GM12873 (cell line): ENCODE measurements at regions not wholly inside any gene's neighbourhood (a gene's known extent, or its start where the extent isn't known, plus 50 kb on each side); places are given as distances from the start of the nearest gene placed in this dataset.

Experiments
- TF ChIP-seq, protein P1 (sequence below): IDR thresholded peaks from 2 replicates; pipeline ENCODE4 v1.5.1; 2012; ENCODE audit warnings: low read depth, mild to moderate bottlenecking, moderate library complexity, low read length, control low read depth; ENCODE audit not compliant: insufficient read depth; ENCODE audit errors: missing control alignments

DNA sequence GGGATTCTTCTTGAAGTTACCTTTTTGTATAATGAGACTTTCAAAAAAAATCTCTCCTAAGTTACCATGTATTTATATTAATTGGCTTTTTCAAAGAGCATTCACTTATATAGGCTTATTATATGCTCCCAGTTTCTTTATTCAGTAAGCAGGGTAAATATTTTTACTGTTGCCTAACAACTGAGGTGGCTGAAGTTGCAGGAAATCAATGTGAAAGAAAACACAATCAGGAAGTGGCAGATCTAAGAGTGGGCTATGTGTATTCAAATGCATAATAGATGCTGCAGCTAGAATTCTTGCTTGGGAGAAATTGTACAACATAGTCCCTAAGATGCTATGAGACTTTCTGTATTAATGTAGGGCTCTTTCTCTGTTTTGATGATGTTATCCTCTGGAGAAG is 606.9 kb downstream of the NUF2 start:
- TF ChIP-seq, protein P1, sequence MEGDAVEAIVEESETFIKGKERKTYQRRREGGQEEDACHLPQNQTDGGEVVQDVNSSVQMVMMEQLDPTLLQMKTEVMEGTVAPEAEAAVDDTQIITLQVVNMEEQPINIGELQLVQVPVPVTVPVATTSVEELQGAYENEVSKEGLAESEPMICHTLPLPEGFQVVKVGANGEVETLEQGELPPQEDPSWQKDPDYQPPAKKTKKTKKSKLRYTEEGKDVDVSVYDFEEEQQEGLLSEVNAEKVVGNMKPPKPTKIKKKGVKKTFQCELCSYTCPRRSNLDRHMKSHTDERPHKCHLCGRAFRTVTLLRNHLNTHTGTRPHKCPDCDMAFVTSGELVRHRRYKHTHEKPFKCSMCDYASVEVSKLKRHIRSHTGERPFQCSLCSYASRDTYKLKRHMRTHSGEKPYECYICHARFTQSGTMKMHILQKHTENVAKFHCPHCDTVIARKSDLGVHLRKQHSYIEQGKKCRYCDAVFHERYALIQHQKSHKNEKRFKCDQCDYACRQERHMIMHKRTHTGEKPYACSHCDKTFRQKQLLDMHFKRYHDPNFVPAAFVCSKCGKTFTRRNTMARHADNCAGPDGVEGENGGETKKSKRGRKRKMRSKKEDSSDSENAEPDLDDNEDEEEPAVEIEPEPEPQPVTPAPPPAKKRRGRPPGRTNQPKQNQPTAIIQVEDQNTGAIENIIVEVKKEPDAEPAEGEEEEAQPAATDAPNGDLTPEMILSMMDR, result no peak

DNA sequence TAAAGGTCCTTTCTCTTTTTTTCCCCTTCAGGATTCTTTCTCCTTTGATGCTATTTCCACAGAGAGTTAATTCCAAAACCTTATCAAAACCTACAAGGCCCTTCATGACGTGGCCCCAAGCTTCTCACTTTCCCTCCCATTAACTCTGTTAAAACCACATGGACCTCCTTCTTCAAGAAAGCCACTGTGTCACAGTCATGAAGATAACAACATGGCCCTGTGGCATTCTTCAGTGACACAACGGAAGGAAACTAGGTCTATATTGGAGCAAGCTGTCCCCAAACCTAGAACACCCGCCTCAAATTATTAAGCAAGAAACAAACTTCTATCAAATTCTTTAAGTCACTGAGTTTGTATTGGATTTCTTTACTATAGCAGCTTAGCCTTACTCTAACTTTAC is 611.1 kb downstream of the NUF2 start:
- TF ChIP-seq, protein P1, result no peak

DNA sequence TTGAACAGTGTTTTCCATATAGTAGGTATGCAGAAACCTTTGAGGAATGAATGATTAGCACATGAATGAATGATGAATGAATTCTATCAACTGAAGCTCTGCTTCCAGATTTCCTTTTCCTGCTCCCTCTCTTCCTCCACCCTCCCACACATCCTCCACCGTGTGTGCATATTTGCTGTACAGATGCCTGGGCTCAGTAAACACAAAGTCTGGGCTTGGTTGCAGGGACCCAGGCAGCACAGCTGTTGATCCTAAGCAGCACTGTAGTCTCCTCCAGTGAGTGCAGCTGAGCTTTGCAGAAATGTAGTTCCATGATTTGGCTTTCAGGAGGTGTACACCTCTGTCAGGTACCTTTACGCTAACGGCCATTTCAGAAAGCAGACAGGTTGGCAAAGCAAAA is 611.7 kb downstream of the NUF2 start:
- TF ChIP-seq, protein P1, result no peak

DNA sequence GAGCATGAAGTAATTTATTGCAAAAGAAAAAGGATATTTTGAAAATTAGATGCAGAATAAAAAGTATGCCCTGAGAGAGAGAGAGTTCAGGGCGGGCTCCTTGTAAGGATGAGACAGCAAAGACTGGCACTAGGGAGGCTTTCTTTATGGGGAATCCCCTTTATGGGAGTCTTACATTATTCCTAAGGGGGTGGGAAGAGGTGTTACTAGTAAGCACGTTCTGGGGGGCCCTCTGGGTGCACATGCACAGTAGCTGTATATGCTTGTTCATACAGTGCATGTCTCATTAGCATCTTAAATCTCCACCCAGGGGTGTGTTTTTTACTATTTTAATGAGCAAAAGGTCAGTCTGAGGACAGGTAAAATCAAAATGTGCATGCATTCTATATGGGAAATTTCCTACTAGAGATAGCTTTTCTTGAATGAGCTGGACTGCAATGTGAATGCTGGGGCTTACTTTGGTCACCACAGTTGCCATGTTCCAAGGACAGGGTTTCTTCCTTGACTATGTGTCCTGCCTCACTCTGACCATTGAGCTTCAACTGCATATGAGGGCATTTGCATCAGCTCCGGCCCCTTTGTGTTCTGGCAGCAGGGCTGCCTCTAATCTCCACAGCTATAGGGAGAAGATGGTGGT is 614.1 kb downstream of the NUF2 start:
- TF ChIP-seq, protein P1, result no peak

DNA sequence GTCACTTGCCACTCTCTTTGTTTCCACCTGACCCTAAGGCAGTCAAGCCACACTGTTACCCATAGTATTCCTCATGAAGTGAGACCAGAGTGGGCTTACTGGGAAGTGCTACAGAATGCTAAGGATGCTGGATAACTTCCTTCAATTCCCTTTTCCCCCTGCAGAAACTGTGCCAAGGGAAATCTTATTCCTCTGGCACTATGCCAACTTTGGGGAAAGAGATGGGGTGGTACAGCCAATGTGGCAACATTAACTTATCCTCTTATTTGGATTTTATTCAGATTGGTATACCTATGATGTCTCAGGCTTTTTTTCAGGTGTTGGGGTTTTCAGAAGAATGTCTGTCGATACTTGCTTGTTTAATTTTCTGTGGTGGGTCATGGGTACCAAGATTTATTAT is 599.4 kb upstream of the PBX1 start:
- TF ChIP-seq, protein P1, result no peak

DNA sequence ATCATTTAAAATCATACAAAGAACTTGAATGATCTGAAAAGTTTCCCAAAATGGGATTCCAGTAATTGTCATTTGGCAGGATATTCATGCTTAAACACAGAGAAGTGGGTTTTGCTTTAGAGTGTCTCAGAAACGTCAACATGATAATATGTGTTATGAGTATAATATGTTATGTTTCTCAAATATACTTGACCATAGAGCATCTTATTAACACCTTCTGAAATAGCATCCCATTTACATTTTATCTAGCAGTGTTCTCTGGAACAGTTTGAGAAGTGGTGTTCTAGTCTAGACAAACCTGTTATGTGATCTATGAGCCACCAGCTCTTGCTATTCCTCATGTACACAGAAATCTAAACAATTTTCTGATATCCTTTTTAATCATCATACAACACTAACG is 588.8 kb upstream of the PBX1 start:
- TF ChIP-seq, protein P1, result no peak

DNA sequence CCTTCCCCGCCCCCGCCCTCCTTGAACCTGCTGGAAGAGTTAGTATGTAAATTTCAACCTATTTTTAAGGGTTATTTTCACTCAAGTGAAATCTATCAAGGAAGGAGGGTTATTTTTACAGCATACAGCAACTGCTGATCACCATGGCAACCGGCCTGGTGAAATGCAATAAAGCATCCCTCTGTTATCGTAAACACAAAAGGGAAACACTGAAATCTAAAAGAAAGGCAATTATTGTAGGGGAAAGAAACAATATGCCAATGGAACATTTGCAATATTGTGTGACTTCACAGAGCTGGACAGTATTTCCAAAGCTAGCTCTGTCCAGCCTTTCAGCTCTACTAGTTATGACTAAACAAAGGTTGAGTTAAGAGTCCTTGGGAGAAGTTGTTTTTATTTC is 588.3 kb upstream of the PBX1 start:
- TF ChIP-seq, protein P1, result no peak
